Endothelial cell of umbilical vein (primary cell): ENCODE measurements at regions not wholly inside any gene's neighbourhood (a gene's known extent, or its start where the extent isn't known, plus 50 kb on each side); places are given as distances from the start of the nearest gene placed in this dataset.

Source experiments
- BruUV-seq: library from RNA; stranded (reverse); fragments of 400-500 nt; replicated peaks from 2 replicates; lab custom pipeline; 2021; lab: Mats Ljungman, UMichigan
- CTCF ChIA-PET: fragments of 300-600, 350-600 bp; sonication (Branson Sonifier 250); formaldehyde crosslinking; loops from one replicate; lab custom pipeline; 2021; ENCODE audit warnings: antibody characterized with exemption, inconsistent platforms; lab: Charles Lee
- POLR2A ChIA-PET: fragments of 300-600, 350-600 bp; sonication (Branson Sonifier 250); formaldehyde crosslinking; loops from one replicate; lab custom pipeline; 2021; ENCODE audit warnings: antibody characterized with exemption, inconsistent platforms; lab: Charles Lee
- DNase-seq: peaks from one replicate; pipeline ENCODE4 v3.0.0-alpha.2; 2011; ENCODE audit warnings: low read depth, low spot score
- FAIRE-seq: peaks from 2 replicates; lab custom pipeline; 2011; peaks lifted over from hg19 to GRCh38; lab: Jason Lieb, UNC
- H2AFZ ChIP-seq: 2 replicates; pipeline ENCODE4 v1.6.0; 2012; ENCODE audit warnings: low read depth, low read length, control low read depth, inconsistent platforms
- H3K27ac ChIP-seq: 2 replicates; pipeline ENCODE4 v1.5.1; 2011; ENCODE audit warnings: low read depth, mild to moderate bottlenecking, control low read depth, low read length, moderate library complexity; ENCODE audit not compliant: insufficient read depth
- H3K27me3 ChIP-seq, 2 experiments: 2 replicates each; pipeline versions ENCODE4 v1.6.0 to v1.6.1; 2011; ENCODE audit warnings: low read length in 2 of 2, mixed read lengths in 1 of 2; ENCODE audit not compliant: control insufficient read depth in 2 of 2, insufficient read depth in 2 of 2
- H3K36me3 ChIP-seq, 2 experiments: 2 replicates in 1 of 2; 3 replicates in 1 of 2; pipeline ENCODE4 v1.5.1; 2011; ENCODE audit warnings: low read length in 2 of 2, mild to moderate bottlenecking in 1 of 2, moderate library complexity in 1 of 2; ENCODE audit not compliant: control insufficient read depth in 2 of 2, insufficient read depth in 2 of 2; ENCODE audit errors: extremely low read depth in 1 of 2
- H3K4me1 ChIP-seq: 3 replicates; pipeline ENCODE4 v1.5.1; 2011; ENCODE audit warnings: mild to moderate bottlenecking, low read length; ENCODE audit not compliant: control insufficient read depth, insufficient read depth; ENCODE audit errors: extremely low read depth
- H3K4me2 ChIP-seq: 2 replicates; pipeline ENCODE4 v1.6.1; 2011; ENCODE audit warnings: low read length, control low read depth, mixed read lengths; ENCODE audit not compliant: insufficient read depth
- H3K4me3 ChIP-seq, 3 experiments: fragments of 200-600 bp in 1 of 3; sonication (generic), shearing (Covaris generic) in 1 of 3; replicated peaks in 1 of 3; 2 replicates each; pipeline ENCODE4 v1.5.1; 2011 to 2016; ENCODE audit warnings: control low read depth in 3 of 3, low read length in 3 of 3, mild to moderate bottlenecking in 2 of 3, inconsistent platforms in 1 of 3, low read depth in 1 of 3, moderate library complexity in 1 of 3; ENCODE audit not compliant: insufficient read depth in 1 of 3
- H3K79me2 ChIP-seq: 2 replicates; pipeline ENCODE4 v1.6.0; 2012; ENCODE audit warnings: low read length, inconsistent platforms; ENCODE audit not compliant: control insufficient read depth, insufficient read depth
- H3K9ac ChIP-seq: replicated peaks from 2 replicates; pipeline ENCODE3; 2011; ENCODE audit warnings: low read length, control low read depth; ENCODE audit not compliant: insufficient read depth; ENCODE audit errors: extremely low read depth
- H3K9me1 ChIP-seq: replicated peaks from 3 replicates; pipeline ENCODE4 v1.6.0; 2011; ENCODE audit warnings: mild to moderate bottlenecking, low read length; ENCODE audit not compliant: control insufficient read depth, insufficient read depth; ENCODE audit errors: extremely low read depth
- H3K9me3 ChIP-seq: replicated peaks from 2 replicates; pipeline ENCODE4 v1.5.1; 2012; ENCODE audit warnings: low read length, inconsistent platforms; ENCODE audit not compliant: control insufficient read depth, insufficient read depth
- H4K20me1 ChIP-seq: replicated peaks from 2 replicates; pipeline ENCODE3; 2011; ENCODE audit warnings: mild to moderate bottlenecking, low read length; ENCODE audit not compliant: control insufficient read depth, insufficient read depth; ENCODE audit errors: extremely low read depth
- EZH2 ChIP-seq: IDR thresholded peaks from 2 replicates; pipeline ENCODE4 v1.6.1; 2012; ENCODE audit warnings: borderline replicate concordance, low read depth, mild to moderate bottlenecking, moderate library complexity, low read length, inconsistent platforms; ENCODE audit not compliant: severe bottlenecking
- FOS ChIP-seq: IDR thresholded peaks from 2 replicates; pipeline ENCODE4 v1.6.1; 2011; ENCODE audit warnings: mild to moderate bottlenecking, low read length, moderate library complexity, borderline replicate concordance; ENCODE audit not compliant: insufficient read depth
- GATA2 ChIP-seq: IDR thresholded peaks from 2 replicates; pipeline ENCODE4 v1.7.0; 2011; ENCODE audit warnings: low read depth, mild to moderate bottlenecking, moderate library complexity, mixed read lengths, low read length; ENCODE audit not compliant: insufficient read length, insufficient read depth
- JUN ChIP-seq: IDR thresholded peaks from 2 replicates; pipeline ENCODE4 v1.6.1; 2011; ENCODE audit warnings: borderline replicate concordance, low read depth; ENCODE audit not compliant: insufficient read length, insufficient read depth
- MYC ChIP-seq: IDR thresholded peaks from one replicate; pipeline ENCODE4 v1.6.1; 2011; ENCODE audit warnings: mild to moderate bottlenecking, low read depth, low read length
- dilution Hi-C: fragments of 300-500 bp; cut with MboI; formaldehyde crosslinking; loops from one replicate; pipeline ENCODE4 v1.15.0; 2019; ENCODE audit warnings: low sequenced_read_pairs; ENCODE audit not compliant: extremely low pct_ligation_motif_present
- intact Hi-C: fragments of 100-400 bp; cut with micrococcal nuclease; formaldehyde crosslinking; loops from one replicate; pipeline ENCODE4 v1.10.0; 2022
- TF ChIP-seq, protein P1 (sequence below): IDR thresholded peaks from 2 replicates; pipeline ENCODE4 v1.6.1; 2011; ENCODE audit not compliant: insufficient read depth, insufficient read length
- TF ChIP-seq, protein P2 (sequence below), 2 donors: IDR thresholded peaks; 1 replicate in 1 of 2; 2 replicates in 1 of 2; pipeline ENCODE4 v1.5.1; 2011; ENCODE audit warnings: low read length in 2 of 2, mild to moderate bottlenecking in 2 of 2, moderate library complexity in 2 of 2, control low read depth in 1 of 2, inconsistent platforms in 1 of 2, low read depth in 1 of 2; ENCODE audit not compliant: insufficient read depth in 1 of 2; ENCODE audit errors: extremely low read depth in 1 of 2

DNA sequence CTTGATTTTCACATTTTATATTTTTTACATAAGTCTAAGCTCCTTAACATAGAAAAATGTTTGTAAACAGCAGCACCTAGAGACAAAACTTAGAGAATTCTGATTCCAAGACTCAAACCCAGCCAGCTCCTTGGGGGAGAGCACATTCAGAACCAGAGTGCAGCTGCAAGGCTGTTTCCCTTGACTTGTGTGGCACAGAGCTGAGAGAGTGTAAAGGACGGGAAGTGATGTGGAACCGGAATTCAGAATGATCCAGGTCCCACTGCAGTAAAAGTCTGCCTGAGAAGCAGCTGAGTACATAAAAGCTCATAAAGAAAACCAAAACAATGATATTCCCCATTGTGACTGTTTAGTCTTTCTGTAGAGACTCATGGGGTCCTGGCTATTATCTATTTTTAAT is 713.8 kb downstream of the RAB28 start:
- no peaks in the 10 kb centered on the region for H3K27me3 ChIP-seq
- H3K9ac ChIP-seq: no peak overlapping the region
- intact Hi-C loops: no loop called here
- no peak overlapping the region for H2AFZ ChIP-seq
- dilution Hi-C loops: no loop called here
- H3K4me3 ChIP-seq: no peak overlapping the region
- no peaks in the 10 kb centered on the region for H3K79me2 ChIP-seq
- no peak for TF ChIP-seq JUN
- TF ChIP-seq, protein P1, sequence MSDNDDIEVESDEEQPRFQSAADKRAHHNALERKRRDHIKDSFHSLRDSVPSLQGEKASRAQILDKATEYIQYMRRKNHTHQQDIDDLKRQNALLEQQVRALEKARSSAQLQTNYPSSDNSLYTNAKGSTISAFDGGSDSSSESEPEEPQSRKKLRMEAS: no peak
- TF ChIP-seq EZH2: no peak
- no peak for TF ChIP-seq MYC
- no peak for TF ChIP-seq FOS
- no peak for TF ChIP-seq GATA2
- TF ChIP-seq, protein P2, sequence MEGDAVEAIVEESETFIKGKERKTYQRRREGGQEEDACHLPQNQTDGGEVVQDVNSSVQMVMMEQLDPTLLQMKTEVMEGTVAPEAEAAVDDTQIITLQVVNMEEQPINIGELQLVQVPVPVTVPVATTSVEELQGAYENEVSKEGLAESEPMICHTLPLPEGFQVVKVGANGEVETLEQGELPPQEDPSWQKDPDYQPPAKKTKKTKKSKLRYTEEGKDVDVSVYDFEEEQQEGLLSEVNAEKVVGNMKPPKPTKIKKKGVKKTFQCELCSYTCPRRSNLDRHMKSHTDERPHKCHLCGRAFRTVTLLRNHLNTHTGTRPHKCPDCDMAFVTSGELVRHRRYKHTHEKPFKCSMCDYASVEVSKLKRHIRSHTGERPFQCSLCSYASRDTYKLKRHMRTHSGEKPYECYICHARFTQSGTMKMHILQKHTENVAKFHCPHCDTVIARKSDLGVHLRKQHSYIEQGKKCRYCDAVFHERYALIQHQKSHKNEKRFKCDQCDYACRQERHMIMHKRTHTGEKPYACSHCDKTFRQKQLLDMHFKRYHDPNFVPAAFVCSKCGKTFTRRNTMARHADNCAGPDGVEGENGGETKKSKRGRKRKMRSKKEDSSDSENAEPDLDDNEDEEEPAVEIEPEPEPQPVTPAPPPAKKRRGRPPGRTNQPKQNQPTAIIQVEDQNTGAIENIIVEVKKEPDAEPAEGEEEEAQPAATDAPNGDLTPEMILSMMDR (IDR thresholded peaks at IDR 0.05; ENCODE audit: extremely low read depth in 1 of 2, insufficient read depth in 1 of 2, low read depth in 1 of 2, low read length in 2 of 2): no peak
- ChIA-PET POLR2A (no interaction called here), CTCF (no interaction called here)
- no peak for FAIRE-seq
- peaks cover 3% of the 10 kb centered on the region for H3K9me3 ChIP-seq
- no peaks in the 10 kb centered on the region for H3K9me1 ChIP-seq
- DNase-seq: no peak
- H3K4me1 ChIP-seq: no peaks in the 10 kb centered on the region
- BruUV-seq: no TSS peak
- H3K4me2 ChIP-seq: no peak overlapping the region
- no peak overlapping the region for H3K27ac ChIP-seq
- H3K36me3 ChIP-seq: no peaks in the 10 kb centered on the region
- H4K20me1 ChIP-seq: no peaks in the 10 kb centered on the region
